ENCODE measurements at regions not wholly inside any gene's neighbourhood (a gene's known extent, or its start where the extent isn't known, plus 50 kb on each side); places are given as distances from the start of the nearest gene placed in this dataset.

- H3K4me3 Mint-ChIP-seq (ENCODE audit: unreplicated experiment) = no peak overlapping the region
- no peak for DNase-seq
- TF ChIP-seq, protein P1, sequence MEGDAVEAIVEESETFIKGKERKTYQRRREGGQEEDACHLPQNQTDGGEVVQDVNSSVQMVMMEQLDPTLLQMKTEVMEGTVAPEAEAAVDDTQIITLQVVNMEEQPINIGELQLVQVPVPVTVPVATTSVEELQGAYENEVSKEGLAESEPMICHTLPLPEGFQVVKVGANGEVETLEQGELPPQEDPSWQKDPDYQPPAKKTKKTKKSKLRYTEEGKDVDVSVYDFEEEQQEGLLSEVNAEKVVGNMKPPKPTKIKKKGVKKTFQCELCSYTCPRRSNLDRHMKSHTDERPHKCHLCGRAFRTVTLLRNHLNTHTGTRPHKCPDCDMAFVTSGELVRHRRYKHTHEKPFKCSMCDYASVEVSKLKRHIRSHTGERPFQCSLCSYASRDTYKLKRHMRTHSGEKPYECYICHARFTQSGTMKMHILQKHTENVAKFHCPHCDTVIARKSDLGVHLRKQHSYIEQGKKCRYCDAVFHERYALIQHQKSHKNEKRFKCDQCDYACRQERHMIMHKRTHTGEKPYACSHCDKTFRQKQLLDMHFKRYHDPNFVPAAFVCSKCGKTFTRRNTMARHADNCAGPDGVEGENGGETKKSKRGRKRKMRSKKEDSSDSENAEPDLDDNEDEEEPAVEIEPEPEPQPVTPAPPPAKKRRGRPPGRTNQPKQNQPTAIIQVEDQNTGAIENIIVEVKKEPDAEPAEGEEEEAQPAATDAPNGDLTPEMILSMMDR (IDR thresholded peaks at IDR 0.05; ENCODE audit: insufficient read depth in 1 of 2, low read depth in 1 of 2, low read length in 1 of 2, severe bottlenecking in 1 of 2, unreplicated experiment in 1 of 2) = no peak
- Histone ChIP-seq H3K27me3 (replicated peaks; ENCODE audit: control insufficient read depth, insufficient read depth, low read length) (no peaks in the 10 kb centered on the region), H3K36me3 (ENCODE audit: control insufficient read depth, insufficient read depth, low read length) (no peaks in the 10 kb centered on the region), H3K9me3 (no peaks in the 10 kb centered on the region; the same call in 1 of the 2 replicates), H3K4me3 (ENCODE audit: low read depth, low read length) (no peak overlapping the region), H3K4me1 (no peaks in the 10 kb centered on the region)
- POLR2A ChIA-PET = no interaction called here
- no peaks in the 10 kb centered on the region for H3K4me1 Mint-ChIP-seq (ENCODE audit: low read depth, unreplicated experiment)
- no peaks in the 10 kb centered on the region for H3K36me3 Mint-ChIP-seq (ENCODE audit: insufficient read depth, unreplicated experiment)
- no peak overlapping the region for H3K27ac Mint-ChIP-seq (ENCODE audit: unreplicated experiment)
- intact Hi-C loops (cut with micrococcal nuclease; ENCODE audit: unreplicated experiment) = no loop called here
- H3K9me3 Mint-ChIP-seq (ENCODE audit: unreplicated experiment) = no peaks in the 10 kb centered on the region
- BruUV-seq (replicated peaks) = no TSS peak
- no peaks in the 10 kb centered on the region for H3K27me3 Mint-ChIP-seq (ENCODE audit: insufficient read depth, unreplicated experiment)
- CTCF ChIA-PET = no interaction called here
Measured at GRCh38 chr7:126215785-126216184, 1037.0 kb downstream of the GRM8 start.

DNA sequence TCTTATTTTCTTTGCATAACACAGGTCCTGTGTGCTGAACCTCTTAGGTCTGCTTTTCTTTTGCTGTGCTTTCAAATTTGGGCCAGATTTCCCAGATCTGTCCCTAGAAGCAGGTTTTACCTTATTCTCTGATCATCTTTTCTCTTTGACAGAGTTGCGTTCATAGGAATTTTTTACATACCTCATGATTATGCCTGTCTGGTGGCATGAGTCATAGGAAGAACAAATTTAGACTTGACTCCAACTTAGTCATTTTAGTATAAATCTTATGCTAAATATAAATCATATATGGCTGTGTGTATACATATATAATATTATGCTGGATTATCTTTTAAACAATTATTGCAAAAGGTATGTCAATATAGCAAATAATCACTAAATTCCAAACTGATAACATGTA is 1038.9 kb downstream of the GRM8 start:
- no peak overlapping the region for H3K4me3 ChIP-seq (ENCODE audit: low read depth, low read length)
- ChIA-PET POLR2A (no interaction called here), CTCF (no interaction called here)
- no peaks in the 10 kb centered on the region for H3K4me1 ChIP-seq
- no peak for DNase-seq
- no peaks in the 10 kb centered on the region for H3K9me3 ChIP-seq
- no peaks in the 10 kb centered on the region for H3K27me3 ChIP-seq (replicated peaks; ENCODE audit: control insufficient read depth, insufficient read depth, low read length)
- no TSS peak for BruUV-seq (replicated peaks)
- TF ChIP-seq, protein P1 (IDR thresholded peaks at IDR 0.05; ENCODE audit: insufficient read depth in 1 of 2, low read depth in 1 of 2, low read length in 1 of 2, severe bottlenecking in 1 of 2, unreplicated experiment in 1 of 2) = no peak
- Mint-ChIP-seq H3K27me3 (ENCODE audit: insufficient read depth, unreplicated experiment) (no peaks in the 10 kb centered on the region), H3K36me3 (ENCODE audit: insufficient read depth, unreplicated experiment) (no peaks in the 10 kb centered on the region), H3K4me1 (ENCODE audit: low read depth, unreplicated experiment) (no peaks in the 10 kb centered on the region), H3K4me3 (ENCODE audit: unreplicated experiment) (no peak overlapping the region), H3K9me3 (ENCODE audit: unreplicated experiment) (no peaks in the 10 kb centered on the region), H3K27ac (ENCODE audit: unreplicated experiment) (no peak overlapping the region)
- H3K36me3 ChIP-seq (ENCODE audit: control insufficient read depth, insufficient read depth, low read length) = no peaks in the 10 kb centered on the region
- intact Hi-C loops (cut with micrococcal nuclease; ENCODE audit: unreplicated experiment) = no loop called here

DNA sequence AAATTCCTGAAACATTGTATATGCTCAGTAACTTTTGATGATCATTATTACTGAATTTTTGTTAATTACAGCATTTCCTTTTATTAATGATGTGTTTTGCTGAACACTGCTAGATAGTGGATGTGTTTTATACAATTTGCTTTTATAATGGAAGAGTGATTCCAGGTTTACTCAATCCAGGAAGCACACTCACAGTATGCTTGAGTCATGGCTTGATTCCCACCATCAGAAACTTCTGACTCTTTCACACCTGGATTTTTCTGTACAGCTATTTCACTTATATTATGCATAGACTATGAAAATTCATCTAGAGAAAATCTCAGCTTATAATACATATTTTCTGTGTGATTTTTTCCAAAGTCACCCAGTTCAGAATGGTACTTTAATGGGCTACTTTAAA is 1040.9 kb downstream of the GRM8 start:
- H3K36me3 ChIP-seq (ENCODE audit: control insufficient read depth, insufficient read depth, low read length) = no peaks in the 10 kb centered on the region
- TF ChIP-seq, protein P1 (IDR thresholded peaks at IDR 0.05; ENCODE audit: insufficient read depth in 1 of 2, low read depth in 1 of 2, low read length in 1 of 2, severe bottlenecking in 1 of 2, unreplicated experiment in 1 of 2) = no peak
- Mint-ChIP-seq H3K36me3 (ENCODE audit: insufficient read depth, unreplicated experiment) (no peaks in the 10 kb centered on the region), H3K4me3 (ENCODE audit: unreplicated experiment) (no peak overlapping the region), H3K27ac (ENCODE audit: unreplicated experiment) (no peak overlapping the region), H3K4me1 (ENCODE audit: low read depth, unreplicated experiment) (no peaks in the 10 kb centered on the region), H3K27me3 (ENCODE audit: insufficient read depth, unreplicated experiment) (no peaks in the 10 kb centered on the region), H3K9me3 (ENCODE audit: unreplicated experiment) (no peaks in the 10 kb centered on the region)
- H3K4me3 ChIP-seq (ENCODE audit: low read depth, low read length) = no peak overlapping the region
- H3K27me3 ChIP-seq (replicated peaks; ENCODE audit: control insufficient read depth, insufficient read depth, low read length) = no peaks in the 10 kb centered on the region
- H3K4me1 ChIP-seq = no peaks in the 10 kb centered on the region
- no peaks in the 10 kb centered on the region for H3K9me3 ChIP-seq
- ChIA-PET CTCF (no interaction called here), POLR2A (no interaction called here)
- intact Hi-C loops (cut with micrococcal nuclease; ENCODE audit: unreplicated experiment) = no loop called here
- DNase-seq = no peak
- no TSS peak for BruUV-seq (replicated peaks)

Data from Caco-2 (cell line).